K562 (cell line): ENCODE measurements at regions not wholly inside any gene's neighbourhood (a gene's known extent, or its start where the extent isn't known, plus 50 kb on each side); places are given as distances from the start of the nearest gene placed in this dataset.

Experiments used
- ATAC-seq: fragments of 200-7000 bp; cut with Tn5 transposase; 3 replicates; pipeline ENCODE4 v1.9.1; 2020; ENCODE audit warnings: moderate library complexity
- BruUV-seq: library from RNA; stranded (reverse); fragments of 400-500 nt; replicated peaks from 2 replicates; lab custom pipeline; 2021; lab: Mats Ljungman, UMichigan
- CTCF ChIA-PET: fragments of 300-600 bp; formaldehyde crosslinking; extraction: SDS; loops from one replicate; lab custom pipeline; 2021; ENCODE audit warnings: low intra/inter-chr PET ratio; lab: Yijun Ruan, JAX
- POLR2A ChIA-PET: fragments of 300-600, 350-650 bp; sonication (Branson Sonifier 250); formaldehyde crosslinking; extraction: SDS; loops from one replicate; lab custom pipeline; 2021; ENCODE audit warnings: antibody characterized with exemption, inconsistent platforms; lab: Yijun Ruan, JAX
- DNase-seq, 4 experiments: peaks; one replicate each; pipeline versions ENCODE4 v3.0.0 to v3.0.0-alpha.2; 2011 to 2018; ENCODE audit warnings: low spot score in 3 of 4, mixed read lengths in 3 of 4; ENCODE audit errors: extremely low read depth in 1 of 4
- FAIRE-seq: peaks from 2 replicates; lab custom pipeline; 2011; peaks lifted over from hg19 to GRCh38; lab: Jason Lieb, UNC
- H2AFZ ChIP-seq: 2 replicates; pipeline ENCODE4 v1.6.0; 2011; ENCODE audit warnings: low read depth, low read length, control low read depth, inconsistent platforms
- H3K27ac ChIP-seq: fragments of 200-600 bp; 3 replicates; pipeline ENCODE4 v1.8.0; 2011; ENCODE audit warnings: low read depth, mild to moderate bottlenecking, control low read depth, inconsistent platforms, low read length, moderate library complexity, mixed read lengths; ENCODE audit errors: extremely low read depth
- H3K27me3 ChIP-seq, 2 experiments: fragments of 300-600 bp in 1 of 2; 2 replicates in 1 of 2; 3 replicates in 1 of 2; pipeline versions ENCODE4 v1.6.0 to v1.8.0; 2011; ENCODE audit warnings: inconsistent platforms in 2 of 2, low read length in 2 of 2, mild to moderate bottlenecking in 1 of 2, mixed read lengths in 1 of 2, moderate library complexity in 1 of 2; ENCODE audit not compliant: control insufficient read depth in 2 of 2, insufficient read depth in 2 of 2
- H3K36me3 ChIP-seq: fragments of 300-600 bp; 3 replicates; pipeline ENCODE4 v1.8.0; 2011; ENCODE audit warnings: mild to moderate bottlenecking, low read length, inconsistent platforms; ENCODE audit not compliant: control insufficient read depth, insufficient read depth
- H3K4me1 ChIP-seq, 2 experiments: fragments of 200-600 bp in 1 of 2; replicated peaks in 1 of 2; 2 replicates in 1 of 2; 3 replicates in 1 of 2; pipeline versions ENCODE4 v1.5.1 to v1.8.0; 2011; ENCODE audit warnings: inconsistent platforms in 2 of 2, low read length in 2 of 2, mild to moderate bottlenecking in 1 of 2, mixed read lengths in 1 of 2, moderate library complexity in 1 of 2; ENCODE audit not compliant: control insufficient read depth in 2 of 2, insufficient read depth in 2 of 2
- H3K4me2 ChIP-seq: 2 replicates; pipeline ENCODE4 v1.6.1; 2011; ENCODE audit warnings: low read length, control low read depth, inconsistent platforms, mixed read lengths; ENCODE audit not compliant: insufficient read depth
- H3K4me3 ChIP-seq: fragments of 200-600 bp; sonication (generic), shearing (Covaris generic); 2 replicates; pipeline ENCODE4 v1.5.1; 2016; ENCODE audit warnings: control low read depth, inconsistent platforms
- H3K79me2 ChIP-seq: fragments of 200-600 bp; 3 replicates; pipeline ENCODE4 v1.8.0; 2011; ENCODE audit warnings: low read length, inconsistent platforms; ENCODE audit not compliant: control insufficient read depth, insufficient read depth
- H3K9ac ChIP-seq, 2 experiments: 2 replicates each; pipeline versions ENCODE4 v1.6.0 to v1.6.1; 2011; ENCODE audit warnings: low read depth in 2 of 2, low read length in 2 of 2, control low read depth in 1 of 2, inconsistent platforms in 1 of 2, mild to moderate bottlenecking in 1 of 2, mixed read lengths in 1 of 2; ENCODE audit not compliant: insufficient read depth in 1 of 2
- H3K9me1 ChIP-seq: one replicate; pipeline ENCODE4 v1.6.0; 2011; ENCODE audit warnings: inconsistent platforms, mild to moderate bottlenecking, low read length, moderate library complexity; ENCODE audit not compliant: control insufficient read depth, insufficient read depth
- H3K9me3 ChIP-seq: replicated peaks from 2 replicates; pipeline ENCODE4 v1.5.1; 2011; ENCODE audit warnings: low read depth, low read length, inconsistent platforms; ENCODE audit not compliant: control insufficient read depth, insufficient read depth
- H4K20me1 ChIP-seq: replicated peaks from 2 replicates; pipeline ENCODE4 v1.6.1; 2011; ENCODE audit warnings: low read length, inconsistent platforms, mixed read lengths; ENCODE audit not compliant: control insufficient read depth, insufficient read depth
- ARNT ChIP-seq, 2 experiments: fragments of 450-650 bp; IDR thresholded peaks; 2 replicates each; pipeline ENCODE4 v1.6.1; 2016; ENCODE audit warnings: mild to moderate bottlenecking in 1 of 2
- COPS2 ChIP-seq: fragments of 450-650 bp; conservative IDR thresholded peaks from 2 replicates; pipeline ENCODE4 v1.6.1; 2016; ENCODE audit warnings: mild to moderate bottlenecking, moderate library complexity
- CXXC5 ChIP-seq: fragments of 250-450 bp; sonication (Bioruptor Pico); IDR thresholded peaks from 2 replicates; pipeline ENCODE4 v1.8.0; 2022; ENCODE audit warnings: inconsistent platforms, mild to moderate bottlenecking, moderate library complexity
- HIVEP1 ChIP-seq: fragments of 250-450 bp; sonication (Bioruptor Pico); IDR thresholded peaks from 2 replicates; pipeline ENCODE4 v1.4.0; 2020; ENCODE audit warnings: mild to moderate bottlenecking
- HSF4 ChIP-seq: fragments of 250-450 bp; sonication (Bioruptor Pico); IDR thresholded peaks from 2 replicates; pipeline ENCODE4 v2.1.2; 2022; ENCODE audit warnings: mild to moderate bottlenecking, moderate library complexity, borderline replicate concordance
- IFI16 ChIP-seq: fragments of 250-450 bp; sonication (Bioruptor Pico); IDR thresholded peaks from 2 replicates; pipeline ENCODE4 v2.1.2; 2022; ENCODE audit warnings: mild to moderate bottlenecking, inconsistent platforms
- KAT7 ChIP-seq: sonication (generic); formaldehyde crosslinking; IDR thresholded peaks from 2 replicates; pipeline ENCODE4 v1.8.0; 2022; ENCODE audit warnings: missing genetic modification reagents, mild to moderate bottlenecking, borderline replicate concordance
- MAFK ChIP-seq: IDR thresholded peaks from 2 replicates; pipeline ENCODE4 v1.6.1; 2011; ENCODE audit warnings: low read length, improper control_type of control experiment
- NEUROD1 ChIP-seq: fragments of 150-350 bp; IDR thresholded peaks from 2 replicates; pipeline ENCODE4 v1.6.1; 2014; ENCODE audit warnings: borderline replicate concordance, low read length, low read depth; ENCODE audit not compliant: partially characterized antibody
- NFIX ChIP-seq: fragments of 250-450 bp; sonication (Bioruptor Pico); IDR thresholded peaks from 2 replicates; pipeline ENCODE4 v1.4.0; 2020; ENCODE audit warnings: low read depth, mild to moderate bottlenecking, moderate library complexity
- NFYB ChIP-seq: IDR thresholded peaks from 2 replicates; pipeline ENCODE4 v1.6.1; 2011; ENCODE audit warnings: mild to moderate bottlenecking, moderate library complexity; ENCODE audit not compliant: insufficient read length; ENCODE audit errors: extremely low read depth
- RB1 ChIP-seq: fragments of 450-650 bp; IDR thresholded peaks from 2 replicates; pipeline ENCODE4 v1.6.1; 2017; ENCODE audit warnings: low read depth, mild to moderate bottlenecking
- RFX5 ChIP-seq: IDR thresholded peaks from 2 replicates; pipeline ENCODE4 v1.6.1; 2011; ENCODE audit warnings: low read depth, mild to moderate bottlenecking, improper control_type of control experiment, low read length
- TCF3 ChIP-seq: sonication (generic); formaldehyde crosslinking; IDR thresholded peaks from 2 replicates; pipeline ENCODE4 v1.4.0; 2020; ENCODE audit warnings: mild to moderate bottlenecking, missing genetic modification reagents
- XRCC3 ChIP-seq: fragments of 450-650 bp; IDR thresholded peaks from 2 replicates; pipeline ENCODE4 v1.6.1; 2017; ENCODE audit warnings: mild to moderate bottlenecking, moderate library complexity
- ZBTB17 ChIP-seq: fragments of 450-650 bp; formaldehyde crosslinking; IDR thresholded peaks from 2 replicates; pipeline ENCODE4 v1.4.0; 2020; ENCODE audit warnings: mild to moderate bottlenecking
- ZC3H8 ChIP-seq: fragments of 450-650 bp; IDR thresholded peaks from 2 replicates; pipeline ENCODE4 v1.6.1; 2017
- ZNF77 ChIP-seq: fragments of 250-450 bp; sonication (Bioruptor Pico); IDR thresholded peaks from 2 replicates; pipeline ENCODE4 v1.5.0; 2020
- WGBS: fragments of 100-300 bp; shearing (Covaris generic); methylation state at CpG from one replicate; pipeline ENCODE4 v1.1.6; 2016; ENCODE audit warnings: low coverage, mixed read lengths; ENCODE audit not compliant: insufficient coverage; ENCODE audit errors: missing lambda C conversion rate; 5-methylcytosine and 5-hydroxymethylcytosine counted together
- in situ Hi-C: fragments of 300-500 bp; cut with MboI; formaldehyde crosslinking; loops from 4 replicates; pipeline ENCODE4 v1.15.0; 2018; ENCODE audit warnings: inconsistent platforms, mixed read lengths
- intact Hi-C: fragments of 100-400 bp; cut with micrococcal nuclease; formaldehyde crosslinking; loops from 2 replicates; pipeline ENCODE4 v1.14.2; 2022

- in situ Hi-C loops (no loop called here), intact Hi-C loops (no loop called here)
- Histone ChIP-seq H3K79me2 (no peaks in the 10 kb centered on the region), H3K9ac (no peak overlapping the region), H2AFZ (no peak overlapping the region), H3K27me3 (no peaks in the 10 kb centered on the region), H3K9me1 (no peaks in the 10 kb centered on the region), H3K4me2 (no peak overlapping the region), H3K36me3 (no peaks in the 10 kb centered on the region), H3K9me3 (peaks cover 2% of the 10 kb centered on the region; the same call in 1 of the 2 replicates), H3K4me1 (no peaks in the 10 kb centered on the region), H3K27ac (no peak overlapping the region), H3K4me3 (no peak overlapping the region), H4K20me1 (no peaks in the 10 kb centered on the region)
- FAIRE-seq (no peak), ATAC-seq (no peak), DNase-seq (no peak)
- POLR2A ChIA-PET = no interaction called here
- WGBS = 0% methylated on average over 6 of the region's 6 CpGs
- no peak for TF ChIP-seq HSF4 (CRISPR knock-in tag)
- BruUV-seq = no TSS peak
- CTCF ChIA-PET = no interaction called here
Observed at GRCh38 chr2:123870206-123870880, 154.7 kb upstream of the CNTNAP5 start.

GRCh38 chr2:123870881-123871276 is 154.2 kb upstream of the CNTNAP5 start:
- no peaks in the 10 kb centered on the region for H3K9me1 ChIP-seq
- H3K79me2 ChIP-seq = no peaks in the 10 kb centered on the region
- H3K27ac ChIP-seq = no peak overlapping the region
- H3K9me3 ChIP-seq = peaks cover 2% of the 10 kb centered on the region; the same call in 1 of the 2 replicates
- H2AFZ ChIP-seq = no peak overlapping the region
- 3% methylated on average over 4 of the region's 4 CpGs for WGBS
- BruUV-seq = no TSS peak
- FAIRE-seq = no peak
- H3K4me1 ChIP-seq = no peaks in the 10 kb centered on the region
- no peaks in the 10 kb centered on the region for H4K20me1 ChIP-seq
- ChIA-PET POLR2A (no interaction called here), CTCF (no interaction called here)
- H3K9ac ChIP-seq = no peak overlapping the region
- in situ Hi-C loops = no loop called here
- H3K4me3 ChIP-seq = no peak overlapping the region
- no peak for ATAC-seq
- no peak overlapping the region for H3K4me2 ChIP-seq
- no peak for DNase-seq
- intact Hi-C loops = no loop called here
- no peaks in the 10 kb centered on the region for H3K27me3 ChIP-seq
- H3K36me3 ChIP-seq = no peaks in the 10 kb centered on the region
- no peak for TF ChIP-seq IFI16 (CRISPR knock-in tag)
- TF ChIP-seq RFX5 = no peak
- no peak for TF ChIP-seq ZC3H8
- TF ChIP-seq TCF3 = no peak
- no peak for TF ChIP-seq KAT7 (CRISPR knock-in tag)
- TF ChIP-seq ARNT (IDR thresholded peaks at IDR 0.05) = no peak
- TF ChIP-seq ZBTB17 = no peak
- no peak for TF ChIP-seq NFYB
- TF ChIP-seq RB1 = no peak
- no peak for TF ChIP-seq XRCC3
- no peak for TF ChIP-seq MAFK
- no peak for TF ChIP-seq HIVEP1
- TF ChIP-seq ZNF77 (CRISPR knock-in tag) = no peak
- no peak for TF ChIP-seq CXXC5
- TF ChIP-seq NEUROD1 = no peak
- TF ChIP-seq NFIX (CRISPR knock-in tag) = no peak
- no peak for TF ChIP-seq COPS2
